Stimulated activated CD4-positive, alpha-beta T cell treated with anti-CD3 and anti-CD28 coated beads, TNF-alpha, amount 100 ng/mL, for 4 hours (primary cell): ENCODE measurements at regions not wholly inside any gene's neighbourhood (a gene's known extent, or its start where the extent isn't known, plus 50 kb on each side); places are given as distances from the start of the nearest gene placed in this dataset.
"Not testable (repeated sequence)": the region's sequence is repeated elsewhere in the genome, so short reads cannot be mapped to it uniquely, and the experiment has no call there.

Experiments used
- DNase-seq, 3 experiments: peaks; one replicate each; pipeline ENCODE4 v3.0.0-alpha.2; 2020; ENCODE audit warnings: low read depth in 3 of 3

GRCh38 chr10:101280511-101280910 is 51.2 kb upstream of the LBX1 start:
- DNase-seq = no peak

DNA sequence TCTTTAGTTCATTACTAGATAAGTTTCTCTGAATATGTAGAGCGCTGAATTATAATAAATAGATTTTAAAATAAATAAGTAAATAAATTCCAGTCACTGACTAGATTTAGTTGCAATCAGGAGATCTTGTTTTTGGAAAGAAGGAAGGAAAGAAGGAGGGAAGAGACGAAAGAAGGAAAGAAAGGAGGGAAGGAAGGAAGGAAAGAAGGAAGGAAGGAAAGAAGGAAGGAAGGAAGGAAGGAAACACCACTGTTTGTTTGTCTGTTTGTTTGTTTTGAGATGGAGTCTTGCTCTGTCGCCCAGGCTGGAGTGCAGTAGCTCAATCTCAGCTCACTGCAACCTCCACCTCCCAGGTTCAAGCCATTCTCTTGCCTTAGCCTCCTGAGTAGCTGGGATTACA is 51.7 kb upstream of the LBX1 start:
- not testable (repeated sequence) for DNase-seq

DNA sequence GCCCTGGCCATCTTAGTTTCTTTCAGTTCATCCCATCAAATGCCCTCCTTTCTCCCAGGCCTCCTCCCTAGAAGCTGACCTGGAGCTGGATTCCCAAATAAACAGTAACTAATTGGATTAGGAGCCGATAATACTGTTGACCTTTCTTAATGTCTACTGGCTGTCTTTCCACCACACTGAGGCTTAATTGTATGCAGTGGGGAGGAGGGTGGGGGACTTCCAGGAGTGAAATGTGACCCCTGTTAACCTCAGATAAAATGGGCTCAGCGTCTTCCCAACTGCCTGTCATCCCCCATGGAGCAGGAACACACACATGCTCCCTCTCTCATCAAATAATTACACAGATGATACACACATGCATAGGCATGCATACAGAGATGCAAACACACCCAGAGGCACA is 53.7 kb upstream of the LBX1 start:
- no peak for DNase-seq

DNA sequence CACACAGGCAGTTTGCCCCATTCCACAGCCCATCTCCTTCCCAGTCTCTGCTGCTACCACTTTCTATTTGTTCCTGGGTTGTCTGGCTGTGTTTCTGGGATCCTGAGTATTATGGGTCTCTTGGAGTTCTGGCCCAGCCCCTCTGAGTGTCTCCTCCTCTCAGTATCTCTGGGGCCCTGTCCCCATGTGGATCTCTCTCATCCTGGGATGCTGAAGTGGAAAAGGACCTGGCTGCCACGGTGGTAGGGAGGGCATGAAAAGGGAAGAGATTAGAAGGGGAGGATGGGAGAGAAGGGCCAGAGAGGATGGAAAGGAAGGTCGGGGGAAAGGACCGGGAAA is 54.5 kb upstream of the LBX1 start:
- DNase-seq = no peak

DNA sequence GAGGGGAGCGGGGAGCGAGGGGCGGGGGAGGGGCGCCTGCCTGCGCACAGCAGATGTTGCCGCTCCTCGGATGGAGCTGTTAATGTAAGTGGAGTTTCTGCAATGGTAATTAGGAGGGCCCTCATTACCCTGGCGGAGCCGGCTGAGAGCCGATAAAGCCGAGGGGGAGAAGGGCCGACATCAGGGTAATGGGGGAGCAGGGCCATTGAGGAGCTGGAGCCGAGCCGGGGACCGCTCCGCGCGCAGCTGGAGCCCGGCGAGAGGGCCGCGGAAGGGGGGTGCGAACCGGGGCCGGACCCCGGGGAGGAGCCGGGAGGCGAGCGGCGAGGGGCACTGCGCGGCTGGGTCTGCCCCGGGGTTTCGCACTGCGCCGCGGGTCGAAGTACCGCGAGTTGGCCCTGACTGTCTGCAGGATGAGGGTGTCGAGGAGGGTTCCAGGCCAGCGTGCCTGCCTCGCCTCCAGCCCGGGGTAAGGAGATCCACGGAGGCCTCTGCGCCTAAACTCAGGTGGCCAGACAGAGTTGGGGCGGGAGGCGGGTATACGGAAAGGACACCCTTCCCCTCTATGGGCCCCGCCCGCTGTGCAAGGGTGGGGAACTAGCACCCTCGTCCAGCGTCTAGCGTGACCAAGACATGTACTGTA is 55.0 kb upstream of the LBX1 start:
- no peak for DNase-seq

GRCh38 chr10:101284744-101285463 is 55.6 kb upstream of the LBX1 start:
- no peak for DNase-seq

DNA sequence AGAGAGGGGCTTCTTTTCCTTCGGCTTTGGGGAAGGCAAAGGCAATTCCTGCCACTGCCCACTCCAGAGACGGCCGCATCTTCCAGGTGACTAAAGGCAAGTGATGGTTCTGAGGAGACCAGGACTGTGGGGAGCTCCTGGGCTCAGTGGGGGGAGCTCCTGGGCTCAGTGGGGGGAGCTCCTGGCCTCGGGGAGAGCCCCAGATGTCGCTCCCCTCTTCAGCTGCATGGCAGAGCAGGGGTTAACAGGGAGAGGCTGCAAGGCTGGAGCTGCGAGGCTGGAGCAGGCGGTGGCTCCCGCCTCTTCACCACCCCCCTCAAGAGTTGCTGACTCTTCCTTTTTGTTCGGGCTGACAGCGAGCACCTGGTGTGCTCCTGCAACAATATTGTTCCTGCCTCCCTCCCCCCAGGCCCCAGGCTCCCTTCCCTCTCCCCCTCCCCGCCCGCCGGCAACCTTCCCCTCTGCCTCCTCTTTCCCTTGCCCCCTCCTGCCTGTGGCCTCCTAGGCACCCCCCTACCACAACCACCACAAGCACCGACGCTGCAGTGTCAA is 56.3 kb upstream of the LBX1 start:
- no peak for DNase-seq

DNA sequence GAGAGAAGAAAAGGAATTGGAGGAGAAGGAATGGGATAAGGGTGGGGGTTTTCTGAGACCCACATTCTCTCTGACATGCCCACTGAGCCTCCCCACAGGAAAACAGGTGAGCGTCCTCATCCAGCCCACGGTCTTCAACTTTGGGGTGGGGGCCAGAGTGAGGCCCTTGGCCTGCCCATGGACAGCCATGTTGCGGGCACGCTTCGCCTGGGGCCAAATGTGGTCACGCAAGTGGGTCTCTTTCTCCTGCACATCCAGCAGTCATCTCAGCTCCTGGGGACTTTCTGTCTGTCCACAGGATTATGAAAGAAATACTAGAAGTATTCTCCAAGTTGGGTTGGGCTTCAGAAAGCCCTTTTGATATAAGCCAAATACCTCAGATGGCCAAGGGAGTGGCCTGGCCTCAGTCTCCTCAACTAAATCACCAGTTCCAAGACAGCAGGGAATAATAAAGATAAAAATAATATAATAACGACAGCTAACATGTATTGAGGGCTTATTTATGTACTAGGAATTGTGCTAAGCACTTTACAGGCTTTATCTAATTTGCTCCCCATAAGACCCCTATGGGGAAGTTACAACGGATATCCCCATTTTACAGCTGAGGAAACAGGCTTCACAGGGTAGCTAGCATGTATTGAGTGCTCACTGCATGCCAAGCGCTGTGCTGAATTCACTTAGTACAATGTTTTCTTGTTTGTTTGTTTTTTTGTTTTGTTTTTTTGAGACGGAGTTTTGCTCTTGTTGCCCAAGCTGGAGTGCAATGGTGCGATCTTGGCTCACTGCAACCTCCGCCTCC is 57.2 kb upstream of the LBX1 start:
- DNase-seq = no peak

DNA sequence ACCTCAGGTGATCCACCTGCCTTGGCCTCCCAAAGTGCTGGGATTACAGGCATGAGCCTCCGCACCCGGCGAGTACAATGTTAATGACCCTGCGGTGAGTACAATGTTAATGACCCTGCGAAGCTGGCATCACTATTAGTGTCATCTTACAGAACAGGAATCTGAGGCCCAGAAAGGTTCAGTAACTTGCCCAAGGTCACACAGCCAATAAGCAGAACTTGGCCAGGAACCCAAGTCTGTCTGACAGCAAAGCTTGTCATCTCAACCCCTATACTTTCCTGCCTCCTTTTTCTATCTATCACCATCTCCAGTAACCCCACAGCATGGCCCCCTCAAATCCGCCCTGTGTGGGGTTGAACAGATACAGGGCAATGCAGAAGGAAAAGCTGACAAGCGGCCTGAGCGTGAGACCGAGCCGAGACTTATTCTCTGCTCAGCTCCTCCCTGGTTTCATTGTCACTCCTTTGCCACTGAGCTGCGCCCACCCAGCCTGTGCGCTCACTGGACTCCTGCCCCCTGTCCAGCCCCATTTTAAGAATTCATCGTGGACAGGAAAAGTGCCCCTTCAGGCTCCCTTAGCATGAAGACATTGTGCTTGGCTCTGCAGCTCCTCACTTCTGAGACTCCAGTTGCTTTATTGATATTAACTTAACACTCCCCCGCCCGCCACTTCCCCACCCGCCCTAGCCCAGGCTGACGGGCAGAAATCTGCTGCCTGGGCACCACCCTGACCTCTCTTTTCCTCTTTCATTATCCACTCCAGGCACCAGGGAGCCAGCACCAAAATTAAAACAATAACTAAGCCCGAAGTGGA is 58.1 kb upstream of the LBX1 start:
- no peak for DNase-seq

DNA sequence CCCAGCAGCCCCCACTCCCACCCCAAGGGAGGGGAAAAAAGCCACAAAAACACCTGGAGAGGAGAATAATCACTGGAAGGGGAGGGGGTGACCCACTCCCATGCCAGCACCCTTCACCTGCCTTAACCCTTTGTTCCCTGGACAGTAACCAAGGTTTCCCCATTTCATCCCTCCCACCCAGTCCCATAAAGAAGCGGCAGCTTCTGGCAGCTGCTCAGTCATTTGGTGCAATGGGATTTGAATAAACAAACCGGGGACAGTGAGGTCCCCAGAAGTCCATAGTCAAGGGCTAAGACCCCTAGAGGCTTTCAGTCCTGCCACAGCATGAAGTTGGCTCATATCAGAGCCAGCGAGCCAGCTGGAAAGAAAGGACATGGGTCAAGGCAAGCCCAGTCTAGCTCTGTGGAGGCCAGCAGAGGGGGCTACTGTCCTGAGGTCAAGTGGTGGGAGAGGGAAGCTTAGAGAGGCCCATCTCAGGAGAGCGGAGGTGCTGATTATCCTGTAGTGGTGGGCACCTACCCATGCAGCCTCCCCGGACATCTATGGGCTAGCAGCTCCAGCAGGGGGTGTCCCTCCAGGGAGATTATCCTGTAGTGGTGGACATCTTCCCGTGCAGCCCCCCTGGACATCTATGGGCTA is 58.9 kb upstream of the LBX1 start:
- no peak for DNase-seq

DNA sequence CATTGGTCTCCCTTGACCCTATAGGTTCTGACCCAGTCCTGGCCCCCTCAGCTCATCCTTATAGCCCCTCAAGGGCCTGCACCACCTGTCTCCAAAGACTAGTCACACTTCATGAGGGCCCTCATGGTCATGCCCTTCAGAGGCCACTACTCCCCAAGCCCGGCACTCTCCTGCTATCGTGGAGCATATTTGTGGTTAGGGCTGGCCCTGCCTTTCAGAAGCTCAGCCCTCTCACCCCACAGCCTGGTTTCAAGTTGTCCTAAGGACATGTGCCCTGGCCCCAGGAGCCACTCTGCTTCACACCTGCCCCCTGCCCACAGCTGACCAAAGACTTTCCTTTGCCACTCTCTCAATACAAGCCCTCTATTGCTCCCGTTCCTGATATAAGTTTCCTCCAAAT is 60.3 kb upstream of the LBX1 start:
- no peak for DNase-seq

DNA sequence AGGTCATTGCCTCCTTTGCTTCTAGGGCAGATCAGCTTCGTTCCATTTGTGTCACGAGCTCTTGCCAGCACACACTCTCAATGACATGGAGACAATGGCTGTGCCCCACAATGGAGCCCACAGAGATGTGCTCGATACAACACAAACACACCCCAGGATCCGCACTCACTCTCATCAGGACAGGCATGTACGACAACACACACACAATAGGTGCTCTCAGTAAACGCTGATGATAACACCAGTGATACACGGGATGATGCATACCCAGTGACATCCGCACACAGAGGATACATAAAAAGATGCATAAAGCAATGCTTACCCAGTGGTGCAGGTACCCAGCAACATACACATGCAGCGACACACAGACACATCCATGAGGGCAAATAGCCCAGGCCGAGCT is 61.2 kb upstream of the LBX1 start:
- DNase-seq = no peak

- no peak for DNase-seq
Observed at GRCh38 chr10:101290881-101291280, 61.6 kb upstream of the LBX1 start.

DNA sequence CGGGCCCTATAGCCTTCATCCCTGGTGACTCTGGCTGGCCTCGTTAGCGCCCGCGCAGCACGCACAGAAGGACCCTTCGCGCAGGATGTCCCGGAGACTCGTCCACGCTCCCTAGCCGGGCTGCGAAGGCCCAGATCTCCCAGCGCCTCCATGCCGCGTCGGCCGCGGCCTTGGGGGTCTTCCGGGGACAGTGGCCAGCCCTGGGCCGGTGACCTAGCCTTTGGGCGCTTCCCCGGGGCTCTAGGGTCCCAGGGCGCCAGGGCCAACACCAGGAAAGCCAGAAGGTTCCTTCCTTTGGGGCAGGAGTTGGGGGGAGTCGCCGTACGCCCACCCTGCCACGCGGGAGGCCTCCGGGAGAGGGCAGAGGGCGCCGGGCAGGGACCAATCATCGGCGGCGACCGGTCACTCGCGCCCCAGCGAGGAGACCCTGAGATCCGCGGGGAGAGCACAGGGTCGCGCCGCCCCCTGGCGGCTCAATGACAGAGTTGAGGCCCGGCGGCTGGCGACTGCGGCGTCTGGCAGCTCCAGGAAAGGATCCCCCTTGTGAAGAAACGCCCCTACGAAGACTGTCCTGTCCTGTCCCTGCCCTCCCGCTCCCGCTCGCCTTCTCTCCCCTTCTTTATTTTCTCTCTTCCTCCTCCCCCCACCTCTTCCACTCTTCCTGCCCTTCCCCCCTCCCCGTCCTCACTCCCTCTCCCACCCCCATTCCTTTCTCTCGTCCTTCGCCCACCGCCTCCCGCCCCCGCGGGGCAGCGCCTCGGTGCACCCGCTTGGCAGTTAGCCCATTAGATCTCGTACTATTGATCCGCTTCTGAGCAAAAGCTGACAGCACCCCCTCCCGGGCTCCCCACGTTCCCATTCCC is 62.3 kb upstream of the LBX1 start:
- peak; percentile 17 to 33 (median 26) for DNase-seq

DNA sequence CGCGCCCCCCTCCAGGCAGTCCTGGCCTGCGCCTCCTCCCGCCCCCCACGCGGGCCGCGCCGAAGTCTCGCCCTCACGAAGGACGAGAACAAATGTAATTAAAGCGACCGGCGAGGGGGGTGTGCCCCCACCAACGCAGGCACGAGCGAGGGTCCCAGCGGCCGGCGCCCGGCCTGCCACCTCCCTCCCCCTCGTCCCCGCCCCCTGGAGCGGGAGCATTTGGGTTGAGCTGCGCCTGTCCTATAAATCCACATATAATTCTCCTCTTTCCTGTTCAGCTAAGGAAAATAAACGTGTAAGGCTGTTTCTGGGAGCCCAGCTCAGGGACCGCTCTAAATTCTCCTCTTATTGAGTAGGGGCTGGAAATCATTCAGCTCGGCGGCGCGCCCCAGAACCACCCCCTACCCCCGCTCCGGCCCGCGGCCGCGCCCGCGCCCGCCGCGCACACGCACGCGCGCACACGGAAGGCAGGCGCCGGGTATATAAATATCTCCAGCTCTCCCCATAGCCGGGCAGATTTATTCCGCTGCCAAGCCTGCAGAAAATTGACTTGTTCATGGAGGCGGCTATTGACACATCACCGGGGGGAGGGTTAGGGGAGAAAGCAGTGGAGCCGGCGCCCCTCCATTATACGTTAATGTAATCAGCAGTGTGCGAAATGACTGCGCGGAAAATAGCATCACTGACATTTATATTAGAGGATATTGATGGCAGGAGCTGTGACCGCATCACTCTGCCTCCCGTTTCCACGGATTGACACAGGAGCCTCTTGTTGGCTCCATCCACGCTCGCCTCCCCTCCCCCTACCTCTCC is 61.6 kb upstream of the BTRC start:
- no peak for DNase-seq

DNA sequence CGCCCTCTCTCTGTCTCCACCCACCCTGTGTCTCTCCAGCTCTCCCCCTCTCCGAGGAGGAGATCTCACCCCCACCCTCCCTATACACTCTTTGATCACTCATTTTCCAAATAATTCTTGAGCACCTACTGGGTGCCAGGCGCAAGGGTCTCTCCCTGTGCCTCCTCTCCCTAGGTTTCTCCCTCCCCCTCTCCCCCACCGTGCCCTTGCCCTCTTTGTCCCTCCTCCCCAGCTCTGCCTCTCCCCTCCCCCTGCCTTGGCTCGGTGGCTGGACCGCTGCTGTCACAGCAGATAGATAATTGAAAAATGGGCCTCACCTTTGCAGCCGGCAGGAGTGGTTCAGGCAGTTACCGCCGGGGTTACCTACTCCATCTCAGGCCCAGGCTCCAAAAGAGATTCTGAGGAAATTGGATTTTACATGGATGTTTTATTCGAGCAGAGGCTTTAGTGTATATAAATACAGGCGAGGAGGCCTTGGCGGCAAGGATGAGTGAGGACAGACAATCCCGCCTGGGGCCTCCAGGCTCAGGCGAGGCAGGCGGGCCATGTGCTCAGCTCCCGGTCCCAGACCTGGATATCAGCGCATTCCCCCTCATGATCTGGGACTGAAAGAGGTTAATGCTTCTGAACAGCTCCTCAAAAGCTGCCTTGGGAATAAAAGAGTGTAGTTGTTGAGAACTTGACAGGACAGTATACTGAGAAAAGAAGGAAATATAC is 60.8 kb upstream of the BTRC start:
- DNase-seq = no peak

- DNase-seq = no peak
Observed at GRCh38 chr10:101294109-101294508, 59.9 kb upstream of the BTRC start.

DNA sequence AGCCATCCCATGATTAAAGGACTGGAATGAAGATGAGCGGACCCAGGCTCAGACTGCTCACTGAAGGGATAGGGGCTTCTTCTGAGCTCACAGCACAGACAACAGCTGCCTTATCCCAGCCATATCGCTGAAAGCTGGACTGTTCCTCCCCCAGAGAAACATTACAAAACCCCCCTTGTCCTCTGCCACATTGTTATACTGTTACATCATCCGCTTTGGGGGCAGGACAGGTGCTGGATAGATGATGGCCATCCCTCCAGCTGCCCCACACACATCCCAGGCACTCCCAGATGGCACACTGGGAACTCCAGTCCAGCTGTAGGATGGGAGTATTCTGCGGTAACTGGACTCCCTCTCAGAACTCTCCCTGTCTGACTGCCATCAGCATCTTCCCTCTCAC is 58.7 kb upstream of the BTRC start:
- no peak for DNase-seq
